HepG2 (cell line): ENCODE measurements at regions not wholly inside any gene's neighbourhood (a gene's known extent, or its start where the extent isn't known, plus 50 kb on each side); places are given as distances from the start of the nearest gene placed in this dataset.

Source experiments
- ATAC-seq: fragments of 200-7000 bp; cut with Tn5 transposase; 3 replicates; pipeline ENCODE4 v1.9.1; 2020; ENCODE audit warnings: mild to moderate bottlenecking, moderate library complexity
- BruUV-seq: library from RNA; stranded (reverse); fragments of 400-500 nt; replicated peaks from 2 replicates; lab custom pipeline; 2021; lab: Mats Ljungman, UMichigan
- CTCF ChIA-PET: fragments of 300-600 bp; formaldehyde crosslinking; extraction: SDS; loops from one replicate; lab custom pipeline; 2021; ENCODE audit warnings: low total read pairs, inconsistent platforms, low intra/inter-chr PET ratio; lab: Yijun Ruan, JAX
- POLR2A ChIA-PET: fragments of 350-600 bp; sonication (Branson Sonifier 250); formaldehyde crosslinking; loops from one replicate; lab custom pipeline; 2020; ENCODE audit warnings: antibody characterized with exemption, inconsistent platforms; lab: Yijun Ruan, JAX
- DNase-seq: peaks from one replicate; pipeline ENCODE4 v3.0.0-alpha.2; 2015; ENCODE audit warnings: low spot score
- FAIRE-seq: peaks from 3 replicates; lab custom pipeline; 2011; peaks lifted over from hg19 to GRCh38; lab: Jason Lieb, UNC
- H2AFZ ChIP-seq: one replicate; pipeline ENCODE4 v1.6.1; 2011; ENCODE audit warnings: low read length, inconsistent platforms
- H3K27ac ChIP-seq: fragments of 300-600 bp; 3 replicates; pipeline ENCODE4 v1.8.0; 2011; ENCODE audit warnings: mixed run types, mild to moderate bottlenecking, mixed read lengths, low read length, inconsistent platforms; ENCODE audit not compliant: insufficient read depth; ENCODE audit errors: extremely low read length
- H3K27me3 ChIP-seq, 2 experiments: fragments of 200-600 bp in 1 of 2; 2 replicates in 1 of 2; 3 replicates in 1 of 2; pipeline versions ENCODE4 v1.6.0 to v1.8.0; 2011; ENCODE audit warnings: low read length in 2 of 2, mild to moderate bottlenecking in 2 of 2, moderate library complexity in 2 of 2, inconsistent platforms in 1 of 2; ENCODE audit not compliant: insufficient read depth in 2 of 2, control insufficient read depth in 1 of 2
- H3K36me3 ChIP-seq, 2 experiments: fragments of 200-600 bp in 1 of 2; replicated peaks in 1 of 2; 2 replicates in 1 of 2; 3 replicates in 1 of 2; pipeline versions ENCODE4 v1.5.1 to v1.8.0; 2011; ENCODE audit warnings: low read length in 2 of 2, inconsistent platforms in 1 of 2; ENCODE audit not compliant: insufficient read depth in 2 of 2, control insufficient read depth in 1 of 2
- H3K4me1 ChIP-seq: 2 replicates; pipeline ENCODE4 v1.5.1; 2012; ENCODE audit warnings: low read length, inconsistent platforms; ENCODE audit not compliant: insufficient read depth
- H3K4me2 ChIP-seq: 2 replicates; pipeline ENCODE4 v1.6.0; 2011; ENCODE audit warnings: low read depth, low read length, inconsistent platforms
- H3K4me3 ChIP-seq, 3 experiments: fragments of 200-600 bp in 1 of 3; sonication (generic), shearing (Covaris generic) in 1 of 3; replicated peaks in 1 of 3; 2 replicates each; pipeline ENCODE4 v1.5.1; 2011 to 2016; ENCODE audit warnings: low read length in 3 of 3, inconsistent platforms in 2 of 3, low read depth in 2 of 3, mild to moderate bottlenecking in 2 of 3, control low read depth in 1 of 3, mixed read lengths in 1 of 3; ENCODE audit not compliant: insufficient read depth in 1 of 3
- H3K79me2 ChIP-seq: one replicate; pipeline ENCODE4 v1.6.1; 2011; ENCODE audit warnings: low read length, inconsistent platforms; ENCODE audit not compliant: insufficient read depth
- H3K9ac ChIP-seq: 2 replicates; pipeline ENCODE4 v1.6.0; 2011; ENCODE audit warnings: mild to moderate bottlenecking, low read depth, low read length, inconsistent platforms; ENCODE audit not compliant: insufficient read depth
- H3K9me3 ChIP-seq: 2 replicates; pipeline ENCODE4 v1.5.1; 2012; ENCODE audit warnings: mild to moderate bottlenecking, low read length
- H4K20me1 ChIP-seq: 2 replicates; pipeline ENCODE4 v1.6.0; 2011; ENCODE audit warnings: inconsistent platforms, mild to moderate bottlenecking, low read length, moderate library complexity; ENCODE audit not compliant: insufficient read depth
- BCL3 ChIP-seq: sonication (generic); formaldehyde crosslinking; IDR thresholded peaks from 2 replicates; pipeline ENCODE4 v1.5.1; 2020; ENCODE audit warnings: mild to moderate bottlenecking, missing genetic modification reagents, moderate library complexity
- FOXM1 ChIP-seq: sonication (generic); formaldehyde crosslinking; IDR thresholded peaks from 2 replicates; pipeline ENCODE4 v1.5.0; 2020; ENCODE audit warnings: missing genetic modification reagents
- HDAC6 ChIP-seq: fragments of 200-600 bp; sonication (generic); IDR thresholded peaks from 2 replicates; pipeline ENCODE4 v1.7.0; 2017; ENCODE audit warnings: mild to moderate bottlenecking, antibody characterized with exemption, low read length, low read depth
- HOXA9 ChIP-seq: sonication (generic); formaldehyde crosslinking; IDR thresholded peaks from 2 replicates; pipeline ENCODE4 v1.8.1; 2022; ENCODE audit warnings: missing genetic modification reagents, mild to moderate bottlenecking, moderate library complexity, borderline replicate concordance
- IKZF4 ChIP-seq: sonication (generic); formaldehyde crosslinking; IDR thresholded peaks from 2 replicates; pipeline ENCODE4 v1.5.1; 2020; ENCODE audit warnings: borderline replicate concordance, mild to moderate bottlenecking, low read depth, missing genetic modification reagents; ENCODE audit errors: not compliant biosample characterization
- PHB2 ChIP-seq: fragments of 450-650 bp; IDR thresholded peaks from 2 replicates; pipeline ENCODE4 v1.6.1; 2018; ENCODE audit not compliant: partially characterized antibody
- ZNF30 ChIP-seq: sonication (generic); formaldehyde crosslinking; IDR thresholded peaks from 2 replicates; pipeline ENCODE4 v1.5.0; 2020; ENCODE audit warnings: mild to moderate bottlenecking, missing genetic modification reagents
- ZNF589 ChIP-seq: sonication (generic); formaldehyde crosslinking; conservative IDR thresholded peaks from 2 replicates; pipeline ENCODE4 v1.8.0; 2022; ENCODE audit warnings: mild to moderate bottlenecking, moderate library complexity, missing genetic modification reagents
- ZNF776 ChIP-seq: sonication (generic); formaldehyde crosslinking; IDR thresholded peaks from 2 replicates; pipeline ENCODE4 v1.4.0; 2020; ENCODE audit warnings: mild to moderate bottlenecking, missing genetic modification reagents
- ZNF782 ChIP-seq: sonication (generic); formaldehyde crosslinking; IDR thresholded peaks from 2 replicates; pipeline ENCODE4 v1.4.0; 2020; ENCODE audit warnings: missing genetic modification reagents, mild to moderate bottlenecking, borderline replicate concordance
- ZSCAN20 ChIP-seq: sonication (generic); formaldehyde crosslinking; IDR thresholded peaks from 2 replicates; pipeline ENCODE4 v1.4.0; 2020; ENCODE audit warnings: missing genetic modification reagents, mild to moderate bottlenecking, borderline replicate concordance
- WGBS: methylation state at CpG from one replicate; pipeline ENCODE4 v1.1.6; 2017; ENCODE audit warnings: low lambda C conversion rate; 5-methylcytosine and 5-hydroxymethylcytosine counted together
- in situ Hi-C: cut with HindIII; loops from 2 replicates; pipeline ENCODE4 v1.10.0; 2017; ENCODE audit warnings: low pct_unique_long_range_greater_than_20kb; ENCODE audit not compliant: extremely low pct_ligation_motif_present
- intact Hi-C: fragments of 100-400 bp; cut with micrococcal nuclease; formaldehyde crosslinking; loops from one replicate; pipeline ENCODE4 v1.10.0; 2022; ENCODE audit not compliant: unreplicated experiment

- intact Hi-C loops = loop anchor here (1.0 kb wide), 1 partner anchor 23 kb away; no protein-coding TSS in a partner anchor
- DNase-seq (no peak), ATAC-seq (no peak), FAIRE-seq (no peak)
- no peak overlapping the region for H3K27ac ChIP-seq
- H3K79me2 ChIP-seq = no peaks in the 10 kb centered on the region
- no peaks in the 10 kb centered on the region for H3K9me3 ChIP-seq
- H3K4me2 ChIP-seq = no peak overlapping the region
- ChIA-PET POLR2A (no interaction called here), CTCF (no interaction called here)
- no peaks in the 10 kb centered on the region for H3K27me3 ChIP-seq
- no peaks in the 10 kb centered on the region for H3K4me1 ChIP-seq
- no peaks in the 10 kb centered on the region for H4K20me1 ChIP-seq
- BruUV-seq = no TSS peak
- H3K36me3 ChIP-seq = no peaks in the 10 kb centered on the region
- no peak overlapping the region for H3K9ac ChIP-seq
- TF ChIP-seq ZNF782 (CRISPR knock-in tag) = no peak
- no peak for TF ChIP-seq ZNF30
- no peak overlapping the region for H3K4me3 ChIP-seq
- in situ Hi-C loops = no loop called here
- H2AFZ ChIP-seq = no peak overlapping the region
Measured at GRCh38 chr4:155509555-155509954, 132.8 kb upstream of the MAP9 start.

- ATAC-seq = no peak
Measured at GRCh38 chr4:155506745-155507144, 130.0 kb upstream of the MAP9 start.

More at GRCh38 chr4:155506745-155507144, 130.0 kb upstream of the MAP9 start:
- in situ Hi-C loops = no loop called here
- Histone ChIP-seq H3K36me3 (no peaks in the 10 kb centered on the region), H3K4me2 (no peak overlapping the region), H3K79me2 (no peaks in the 10 kb centered on the region), H2AFZ (no peak overlapping the region), H3K9ac (no peak overlapping the region), H3K9me3 (no peaks in the 10 kb centered on the region), H3K27ac (no peak overlapping the region), H3K4me3 (no peak overlapping the region), H4K20me1 (no peaks in the 10 kb centered on the region), H3K4me1 (no peaks in the 10 kb centered on the region), H3K27me3 (no peaks in the 10 kb centered on the region)
- POLR2A ChIA-PET = no interaction called here
- BruUV-seq = no TSS peak
- WGBS = 11% methylated on average over 4 of the region's 4 CpGs
- intact Hi-C loops = no loop called here
- CTCF ChIA-PET = no interaction called here
- DNase-seq (no peak), FAIRE-seq (no peak)
- TF ChIP-seq ZSCAN20 (no peak), FOXM1 (no peak), HOXA9 (CRISPR knock-in tag) (no peak), ZNF776 (CRISPR knock-in tag) (no peak), PHB2 (no peak), HDAC6 (no peak), BCL3 (CRISPR knock-in tag) (no peak), ZNF589 (CRISPR knock-in tag) (no peak), IKZF4 (CRISPR knock-in tag) (no peak)
